HG02571 (cell line): ENCODE measurements at regions not wholly inside any gene's neighbourhood (a gene's known extent, or its start where the extent isn't known, plus 50 kb on each side); places are given as distances from the start of the nearest gene placed in this dataset.
"Not testable (repeated sequence)": the region's sequence is repeated elsewhere in the genome, so short reads cannot be mapped to it uniquely, and the experiment has no call there.

ENCODE experiments used
- ATAC-seq: cut with Tn5 transposase; IDR thresholded peaks from one replicate; pipeline ENCODE4 v1.9.1; 2021; ENCODE audit warnings: mild to moderate bottlenecking, moderate library complexity; ENCODE audit not compliant: unreplicated experiment

DNA sequence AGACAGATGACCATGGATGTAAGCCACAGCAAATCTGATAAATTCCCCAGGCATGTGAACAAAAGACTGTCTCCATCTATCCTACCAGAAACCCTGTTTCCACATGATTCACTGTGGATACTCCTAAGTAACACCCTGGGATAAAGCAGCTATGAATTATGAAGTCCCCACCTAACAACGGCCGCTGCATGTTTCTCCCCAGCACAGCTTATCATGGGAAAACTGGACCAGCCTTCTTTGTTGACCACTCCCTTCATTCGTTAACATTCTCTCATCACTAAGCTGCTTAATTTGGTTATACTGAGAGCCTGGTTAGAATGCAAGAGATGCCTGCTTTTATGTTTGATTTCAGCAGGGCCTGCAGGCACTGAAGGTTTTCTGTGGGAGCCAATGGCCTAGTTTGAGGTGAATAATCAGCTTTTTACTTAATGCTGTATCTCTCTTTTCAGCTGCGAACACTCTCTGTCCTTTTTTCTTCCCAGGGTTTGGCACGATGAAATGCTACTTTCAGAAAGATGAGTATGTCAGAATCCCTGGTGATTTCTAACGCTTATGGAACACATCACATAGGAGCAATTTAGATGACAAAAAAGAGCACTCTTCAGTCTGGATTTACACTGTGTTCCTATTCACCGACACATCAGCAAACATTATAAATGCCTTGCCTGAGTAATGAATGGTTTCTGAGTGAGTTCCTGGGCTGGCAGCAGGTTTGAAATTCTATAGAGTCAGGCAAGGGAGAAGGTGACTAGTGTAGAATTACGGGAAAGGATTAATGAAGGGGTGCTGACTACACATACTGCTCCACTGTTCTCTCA lies 318.4 kb upstream of the ZNF608 start:
- ATAC-seq: no peak

DNA sequence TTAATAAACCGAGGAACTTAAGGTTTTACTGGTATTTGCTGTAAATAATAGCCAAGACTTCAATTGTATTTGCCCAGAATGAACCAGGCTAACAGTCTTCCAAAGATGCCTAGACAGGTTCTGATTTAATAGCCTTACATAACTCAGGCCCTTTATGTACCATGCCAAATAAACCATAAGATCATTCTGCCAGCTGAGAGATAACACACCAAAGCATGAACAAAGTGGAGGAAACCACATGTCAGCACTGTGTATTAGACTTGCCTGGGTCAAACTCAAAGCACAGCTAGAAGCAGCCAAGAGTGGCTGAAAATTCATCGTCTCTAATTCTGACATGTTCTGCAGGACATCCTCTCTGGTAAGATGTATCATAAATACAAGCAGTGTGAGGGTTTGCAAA lies 319.3 kb upstream of the ZNF608 start:
- ATAC-seq: no peak

GRCh38 chr5:125070961-125071360 lies 324.5 kb upstream of the ZNF608 start:
- no peak for ATAC-seq

DNA sequence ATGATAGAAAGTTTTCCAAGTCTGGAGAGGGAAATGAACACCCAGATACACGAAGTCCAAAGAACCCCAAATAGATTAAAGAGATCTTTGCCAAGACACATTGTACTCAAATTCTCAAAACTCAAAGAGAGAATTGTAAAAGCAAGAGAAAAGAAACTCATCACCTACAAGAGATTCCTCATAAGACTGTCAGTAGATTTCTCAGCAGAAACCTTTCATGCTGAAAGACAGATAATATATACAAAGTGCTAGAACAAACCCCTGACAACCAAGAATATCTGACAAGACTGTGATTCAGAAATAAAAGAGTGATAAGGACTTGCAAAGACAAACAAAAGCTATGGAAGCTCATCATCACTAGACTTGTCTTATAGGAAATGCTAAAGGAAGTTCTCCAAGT lies 326.7 kb upstream of the ZNF608 start:
- no peak for ATAC-seq

DNA sequence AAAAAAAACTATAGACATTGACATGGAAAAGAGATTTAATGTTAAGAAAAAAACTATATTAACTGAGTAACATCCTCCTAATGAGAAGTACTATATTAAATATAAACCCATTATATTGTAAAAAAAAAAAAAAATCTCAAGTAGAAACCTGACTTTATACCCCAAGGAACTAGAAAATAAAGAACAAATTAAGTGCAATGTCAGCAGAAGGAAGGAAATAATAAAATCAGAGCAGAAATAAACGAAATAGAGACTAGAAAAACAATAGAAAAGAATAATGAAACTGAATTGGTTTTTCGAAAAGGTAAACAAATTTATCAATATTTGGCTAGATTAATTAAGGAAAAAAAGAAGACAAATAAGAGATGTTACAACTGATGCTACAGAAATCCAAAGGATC lies 329.1 kb upstream of the ZNF608 start:
- ATAC-seq: no peak

GRCh38 chr5:125079028-125079427 lies 332.6 kb upstream of the ZNF608 start:
- ATAC-seq: not testable (repeated sequence)

GRCh38 chr5:125081101-125081500 lies 334.7 kb upstream of the ZNF608 start:
- no peak for ATAC-seq

GRCh38 chr5:125083981-125084380 lies 337.5 kb upstream of the ZNF608 start:
- ATAC-seq: no peak

DNA sequence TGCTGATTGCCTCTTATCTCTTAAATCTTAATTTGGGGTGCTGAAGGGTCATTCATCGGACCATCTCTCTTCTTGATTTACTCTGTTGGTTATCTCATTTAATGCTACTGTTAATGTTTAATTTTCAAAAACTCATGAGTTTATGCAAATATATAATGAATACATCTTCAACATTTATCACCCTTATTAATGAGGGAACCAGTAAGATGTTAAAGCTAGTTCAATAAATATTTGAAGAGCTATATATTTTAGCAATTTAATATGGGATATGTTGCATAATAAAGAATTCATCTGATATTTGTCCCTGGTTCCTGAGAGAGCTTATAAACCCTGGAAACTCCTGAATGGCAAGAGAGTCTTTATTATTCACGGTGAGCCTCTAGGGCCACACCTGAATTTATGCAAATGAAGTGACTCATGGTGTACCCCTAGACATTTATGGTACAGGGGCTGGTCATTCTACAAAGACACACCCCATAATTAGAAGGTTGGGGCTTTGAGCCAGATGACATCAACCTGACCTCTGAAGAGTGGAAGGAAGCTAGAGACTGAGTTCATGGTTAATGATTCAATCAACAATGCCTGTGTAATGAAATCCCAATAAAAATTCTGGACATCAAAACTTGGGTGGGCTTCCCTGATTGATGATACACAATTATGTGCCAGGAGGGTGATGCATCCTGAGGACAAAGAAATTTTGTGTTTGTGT lies 339.5 kb upstream of the ZNF608 start:
- no peak for ATAC-seq

GRCh38 chr5:125088522-125089105 lies 342.2 kb upstream of the ZNF608 start:
- no peak for ATAC-seq

DNA sequence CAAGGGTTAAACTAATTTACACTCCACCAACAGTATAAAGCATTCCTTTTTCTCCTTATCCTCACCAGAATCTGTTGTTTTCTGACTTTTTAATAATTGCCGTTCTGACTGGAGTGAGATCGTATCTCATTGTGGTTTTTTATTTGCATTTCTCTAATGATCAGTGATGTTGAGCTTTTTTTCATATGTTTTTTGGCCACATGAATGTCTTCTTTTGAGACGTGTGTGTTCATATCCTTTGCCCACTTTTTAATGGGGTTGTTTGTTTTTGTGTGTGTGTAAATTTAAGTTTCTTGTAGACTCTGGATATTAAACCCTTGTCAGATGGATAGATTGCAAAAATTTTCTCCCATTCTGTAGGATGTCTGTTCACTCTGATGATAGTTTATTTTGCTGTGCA lies 345.7 kb upstream of the ZNF608 start:
- not testable (repeated sequence) for ATAC-seq

DNA sequence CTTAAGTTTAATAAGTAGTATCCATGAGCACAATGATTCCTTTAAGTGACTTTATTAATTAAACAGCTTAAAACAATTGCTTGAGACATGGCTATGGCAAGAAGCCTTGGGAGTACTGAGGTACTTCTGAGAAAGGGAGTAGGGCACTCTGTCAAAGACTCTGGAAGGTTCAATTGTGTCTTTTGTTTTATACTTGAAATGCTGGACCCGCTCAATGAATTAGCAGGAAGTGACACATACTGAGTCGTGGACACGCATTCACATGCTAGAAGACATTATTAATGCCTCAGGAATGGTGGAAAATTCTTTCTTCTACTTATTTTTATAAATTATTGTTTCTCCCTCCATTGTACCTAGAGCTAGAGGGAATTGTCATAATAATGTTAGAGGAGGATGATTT lies 347.3 kb upstream of the ZNF608 start:
- no peak for ATAC-seq

- no peak for ATAC-seq
Observed at GRCh38 chr5:125100342-125100741, 353.9 kb upstream of the ZNF608 start.

- ATAC-seq: no peak
Observed at GRCh38 chr5:125100951-125101350, 354.5 kb upstream of the ZNF608 start.

GRCh38 chr5:125103459-125103858 lies 357.0 kb upstream of the ZNF608 start:
- ATAC-seq: no peak

DNA sequence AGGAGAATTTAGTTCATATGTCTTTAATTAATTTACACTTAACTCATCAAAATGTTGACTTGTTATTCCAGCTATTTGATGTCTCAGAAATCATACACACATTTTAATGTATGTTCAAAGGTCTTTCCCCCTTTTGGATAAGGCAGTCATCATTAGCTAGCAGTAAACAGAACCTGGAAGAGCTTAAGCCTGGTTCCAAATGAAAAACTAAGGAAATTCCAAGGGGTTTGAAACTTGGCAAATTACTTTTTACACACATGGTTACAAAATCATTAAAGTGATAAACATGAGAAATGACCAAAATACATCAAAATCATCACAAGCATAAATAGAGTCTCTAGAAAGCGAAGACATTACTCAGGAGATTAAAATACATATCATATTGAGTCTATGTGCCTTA lies 359.8 kb upstream of the ZNF608 start:
- ATAC-seq: no peak

GRCh38 chr5:125106881-125107280 lies 360.4 kb upstream of the ZNF608 start:
- no peak for ATAC-seq

DNA sequence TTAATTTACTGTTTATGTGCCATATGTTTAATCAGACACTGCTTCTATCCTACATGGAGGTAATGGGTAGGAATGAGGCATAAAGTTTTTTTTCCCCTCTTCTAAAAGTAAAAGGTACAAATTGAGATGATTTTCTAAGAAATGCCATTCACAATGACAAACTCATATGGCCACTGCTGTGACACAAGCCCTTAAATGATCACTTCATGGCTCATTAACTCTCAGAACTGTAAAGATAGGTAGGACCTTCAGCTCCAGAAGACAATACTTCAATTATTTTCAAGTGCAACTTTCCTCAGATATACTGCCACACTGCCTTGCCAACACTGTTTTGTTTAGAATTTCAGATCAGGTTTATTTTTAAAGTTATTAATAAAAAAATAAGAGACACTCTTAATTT lies 362.9 kb upstream of the ZNF608 start:
- ATAC-seq: no peak

DNA sequence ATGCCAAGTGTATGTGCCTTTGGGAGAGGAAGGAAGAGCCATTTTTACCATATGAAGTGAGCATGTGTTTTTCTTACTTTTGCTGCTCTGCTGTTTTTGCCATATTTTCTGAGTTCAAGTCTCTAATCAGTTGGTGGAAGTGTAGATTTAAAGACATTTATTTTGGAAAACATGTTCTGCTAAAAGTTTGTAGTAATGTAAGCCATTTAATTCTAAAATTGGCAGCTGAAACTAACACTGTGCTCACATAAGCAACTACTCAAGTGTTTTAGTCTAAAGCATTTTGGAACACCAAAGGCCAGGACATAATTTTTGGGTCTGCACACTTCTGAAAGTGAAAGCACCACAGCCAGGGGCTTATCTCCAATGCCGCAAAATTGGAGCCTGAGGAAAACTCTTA lies 363.4 kb upstream of the ZNF608 start:
- no peak for ATAC-seq

GRCh38 chr5:125112196-125112595 lies 365.8 kb upstream of the ZNF608 start:
- ATAC-seq: no peak

DNA sequence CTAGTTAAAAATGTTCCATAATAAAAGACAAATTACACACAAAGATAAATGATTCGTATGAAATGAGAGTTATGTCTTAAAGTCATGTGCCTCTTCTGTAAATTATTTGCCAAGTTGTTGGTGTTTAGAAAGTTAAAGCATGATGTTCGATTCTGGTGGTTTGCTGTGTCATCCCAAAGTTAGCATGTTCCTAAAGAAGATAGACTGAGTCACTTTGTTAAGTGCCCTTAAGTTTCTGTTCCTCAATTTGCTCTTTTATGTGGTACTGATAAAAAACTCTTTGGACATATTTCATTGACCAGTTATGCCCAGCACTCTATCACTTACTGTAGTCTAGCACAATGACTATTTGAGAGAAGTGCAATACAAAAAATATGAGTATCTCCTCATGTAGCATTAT lies 366.9 kb upstream of the ZNF608 start:
- no peak for ATAC-seq

GRCh38 chr5:125115195-125115525 lies 368.7 kb upstream of the ZNF608 start:
- no peak for ATAC-seq
